Neural cell (in vitro differentiated cells): ENCODE measurements at regions not wholly inside any gene's neighbourhood (a gene's known extent, or its start where the extent isn't known, plus 50 kb on each side); places are given as distances from the start of the nearest gene placed in this dataset.

ENCODE experiments used
- CTCF ChIP-seq: fragments of 450-650 bp; IDR thresholded peaks from 2 replicates; pipeline ENCODE4 v1.5.1; 2014; ENCODE audit warnings: antibody characterized with exemption, mild to moderate bottlenecking, moderate library complexity; ENCODE audit not compliant: poor library complexity, severe bottlenecking
- EP300 ChIP-seq: fragments of 450-650 bp; conservative IDR thresholded peaks from 2 replicates; pipeline ENCODE4 v1.6.1; 2014; ENCODE audit warnings: antibody characterized with exemption, mild to moderate bottlenecking, moderate library complexity; ENCODE audit not compliant: poor library complexity, severe bottlenecking
- EZH2 ChIP-seq: fragments of 200-600, 300-800 bp; shearing (Covaris generic), sonication (generic); IDR thresholded peaks from 2 replicates; pipeline ENCODE4 v1.6.1; 2014; ENCODE audit warnings: antibody characterized with exemption, low read length, borderline replicate concordance, mild to moderate bottlenecking; ENCODE audit not compliant: insufficient read depth, poor library complexity, severe bottlenecking
- MXI1 ChIP-seq: fragments of 450-650 bp; conservative IDR thresholded peaks from 2 replicates; pipeline ENCODE4 v1.6.1; 2014; ENCODE audit warnings: antibody characterized with exemption, mild to moderate bottlenecking; ENCODE audit not compliant: poor library complexity, severe bottlenecking
- POLR2AphosphoS5 ChIP-seq: IDR thresholded peaks from 2 replicates; pipeline ENCODE4 v1.6.1; 2012
- RAD21 ChIP-seq: fragments of 450-650 bp; conservative IDR thresholded peaks from 2 replicates; pipeline ENCODE4 v1.6.1; 2014; ENCODE audit warnings: antibody characterized with exemption, mild to moderate bottlenecking, moderate library complexity
- REST ChIP-seq: IDR thresholded peaks from 2 replicates; pipeline ENCODE4 v1.6.1; 2012; ENCODE audit warnings: borderline replicate concordance
- SMC3 ChIP-seq: fragments of 450-650 bp; conservative IDR thresholded peaks from 2 replicates; pipeline ENCODE4 v1.6.1; 2014; ENCODE audit warnings: antibody characterized with exemption, mild to moderate bottlenecking, moderate library complexity; ENCODE audit not compliant: poor library complexity

- no peak for TF ChIP-seq CTCF
- TF ChIP-seq POLR2AphosphoS5: no peak
- TF ChIP-seq EZH2: no peak
- no peak for TF ChIP-seq RAD21
- TF ChIP-seq SMC3: no peak
- no peak for TF ChIP-seq REST
- no peak for TF ChIP-seq EP300
- no peak for TF ChIP-seq MXI1
These were observed 313.4 kb downstream of the BCHE start for GRCh38 chr3:165523801-165524200.
